HG03354 (cell line): ENCODE measurements at regions not wholly inside any gene's neighbourhood (a gene's known extent, or its start where the extent isn't known, plus 50 kb on each side); places are given as distances from the start of the nearest gene placed in this dataset.
A peak's percentile ranks its signal among the peaks of the same experiment; 100 is the strongest.
"Not testable (repeated sequence)": the region's sequence is repeated elsewhere in the genome, so short reads cannot be mapped to it uniquely, and the experiment has no call there.

Experiments
- ATAC-seq: cut with Tn5 transposase; IDR thresholded peaks from one replicate; pipeline ENCODE4 v1.9.1; 2021; ENCODE audit warnings: mild to moderate bottlenecking; ENCODE audit not compliant: unreplicated experiment, poor library complexity, severe bottlenecking

DNA sequence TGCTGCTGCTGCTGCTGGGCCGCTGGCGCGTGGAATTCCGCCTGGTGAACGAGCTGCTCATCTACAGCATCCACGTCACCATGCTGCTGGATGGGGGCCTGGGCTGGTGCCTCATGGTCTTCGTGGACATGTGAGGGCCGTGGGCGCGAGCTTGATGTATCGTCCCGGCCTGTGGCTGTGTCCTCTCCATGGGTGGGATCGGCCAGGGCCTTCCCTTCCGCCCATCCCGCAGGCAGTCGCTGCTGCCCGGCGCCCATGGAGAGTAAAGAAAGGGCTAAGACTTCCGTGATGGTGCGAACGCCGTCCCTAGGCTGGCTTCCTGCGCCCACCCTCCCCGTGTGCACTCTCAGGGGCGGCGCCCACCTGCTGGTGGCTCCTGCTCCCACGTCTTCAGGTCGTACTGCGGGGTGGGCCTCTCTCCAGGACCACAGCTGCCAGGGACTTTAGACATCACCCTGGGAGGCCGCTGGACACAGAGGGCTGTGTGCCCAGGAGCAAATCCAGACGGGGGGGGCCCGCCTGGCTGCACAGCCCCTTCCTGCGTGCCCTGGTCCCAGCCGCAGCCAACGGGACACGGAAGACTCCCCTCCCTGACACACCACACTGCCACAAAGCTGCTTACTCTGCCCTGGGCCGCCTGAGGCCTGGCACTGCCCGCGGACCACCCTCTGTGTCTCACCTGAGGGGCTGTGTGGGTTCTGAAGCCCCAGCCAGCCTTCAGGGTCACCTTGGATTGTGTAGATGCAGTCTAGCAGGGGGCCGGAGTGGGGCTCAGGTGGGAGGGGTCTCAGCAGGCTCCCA, 167.5 kb downstream of the SEPTIN7 start:
- no peak for ATAC-seq

GRCh38 chr7:35969066-35969465, 168.2 kb downstream of the SEPTIN7 start:
- ATAC-seq: no peak

GRCh38 chr7:35970458-35970857, 169.6 kb downstream of the SEPTIN7 start:
- no peak for ATAC-seq

- ATAC-seq: peak; percentile 61
These were observed 170.5 kb downstream of the SEPTIN7 start for GRCh38 chr7:35971133-35971891.

DNA sequence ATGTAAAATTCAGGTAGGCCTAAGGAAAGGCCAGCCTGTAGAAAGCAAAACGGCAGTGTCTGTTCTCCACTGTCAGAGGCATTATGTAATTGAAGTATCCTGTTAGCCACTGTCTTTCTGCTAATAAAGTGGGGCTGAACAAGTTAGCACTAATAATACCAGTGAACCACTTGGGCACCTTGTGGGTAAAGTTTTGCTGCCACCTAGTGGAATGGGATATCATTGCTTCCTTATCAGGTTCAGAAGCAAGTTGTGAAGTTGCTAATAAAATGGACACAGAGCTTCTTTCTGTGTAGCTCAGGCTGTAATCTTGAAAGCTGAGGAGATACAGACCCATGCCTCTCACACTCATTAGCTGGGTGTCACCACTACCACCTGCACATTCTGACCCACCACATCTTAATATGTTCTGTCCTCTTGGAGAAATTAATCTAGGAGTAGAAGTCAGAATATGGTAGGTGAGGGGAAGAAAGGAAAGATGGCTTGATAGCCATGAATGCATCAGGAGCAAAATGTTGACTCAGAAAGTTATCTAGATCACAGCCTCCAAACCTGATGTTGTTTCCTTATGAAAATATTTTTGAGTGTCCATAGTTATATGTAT, 175.1 kb downstream of the SEPTIN7 start:
- peak; percentile 89 for ATAC-seq

- not testable (repeated sequence) for ATAC-seq
These were observed 174.0 kb upstream of the EEPD1 start for GRCh38 chr7:35978816-35979640.

- ATAC-seq: no peak
These were observed 170.5 kb upstream of the EEPD1 start for GRCh38 chr7:35982600-35982999.

GRCh38 chr7:35983626-35984025, 169.4 kb upstream of the EEPD1 start:
- ATAC-seq: no peak

DNA sequence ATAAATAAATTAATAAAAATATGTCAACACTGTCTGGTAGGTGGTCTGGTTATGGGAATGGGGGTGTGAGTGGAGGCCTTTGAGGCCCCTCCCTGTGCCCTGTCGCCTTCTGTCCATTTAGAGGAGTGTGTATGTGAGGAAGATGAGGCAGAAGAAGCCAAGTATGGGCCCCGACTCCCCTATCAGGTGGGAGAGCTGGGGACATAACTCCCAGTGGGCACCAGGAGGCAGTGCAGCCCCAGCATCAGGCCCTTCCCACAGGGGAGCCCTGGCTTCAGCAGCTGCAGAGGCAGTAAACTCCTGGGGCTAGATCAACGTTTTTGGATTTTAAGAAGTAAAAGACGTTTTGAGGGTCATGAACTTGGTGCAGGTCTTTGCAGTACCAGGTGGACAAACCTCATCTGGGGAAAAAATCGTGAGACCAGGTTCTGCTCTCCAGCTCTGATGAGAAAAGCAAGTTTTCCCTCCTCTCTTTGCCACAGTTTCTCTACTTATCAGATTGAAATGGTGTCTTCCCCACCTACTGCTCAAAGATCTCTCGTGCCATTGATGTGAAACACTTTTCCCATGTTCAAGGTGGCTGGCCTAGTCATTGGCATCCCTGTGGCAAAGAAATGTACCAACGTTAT, 167.8 kb upstream of the EEPD1 start:
- peak; percentile 97 for ATAC-seq

GRCh38 chr7:35987016-35987415, 166.0 kb upstream of the EEPD1 start:
- no peak for ATAC-seq

DNA sequence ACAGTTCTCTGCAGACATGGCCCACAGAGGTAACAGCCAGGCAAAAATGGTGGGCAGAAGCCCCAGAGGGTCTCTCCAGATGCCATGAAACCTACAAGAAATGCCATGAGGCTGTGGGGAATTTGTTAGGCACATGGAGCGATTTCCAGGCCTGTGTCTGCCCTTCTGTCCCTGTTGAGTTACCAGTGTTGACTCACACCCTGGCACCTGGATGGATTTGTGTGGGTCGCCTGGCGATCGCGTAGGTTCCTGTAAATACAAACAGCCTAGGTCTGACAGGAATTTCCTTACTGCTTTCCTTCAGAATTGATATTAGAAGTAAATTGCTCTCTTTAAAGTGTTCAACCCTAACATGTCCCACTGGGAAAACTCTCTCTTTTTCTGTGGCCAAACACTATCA, 164.9 kb upstream of the EEPD1 start:
- no peak for ATAC-seq

- no peak for ATAC-seq
These were observed 164.2 kb upstream of the EEPD1 start for GRCh38 chr7:35988818-35989217.

DNA sequence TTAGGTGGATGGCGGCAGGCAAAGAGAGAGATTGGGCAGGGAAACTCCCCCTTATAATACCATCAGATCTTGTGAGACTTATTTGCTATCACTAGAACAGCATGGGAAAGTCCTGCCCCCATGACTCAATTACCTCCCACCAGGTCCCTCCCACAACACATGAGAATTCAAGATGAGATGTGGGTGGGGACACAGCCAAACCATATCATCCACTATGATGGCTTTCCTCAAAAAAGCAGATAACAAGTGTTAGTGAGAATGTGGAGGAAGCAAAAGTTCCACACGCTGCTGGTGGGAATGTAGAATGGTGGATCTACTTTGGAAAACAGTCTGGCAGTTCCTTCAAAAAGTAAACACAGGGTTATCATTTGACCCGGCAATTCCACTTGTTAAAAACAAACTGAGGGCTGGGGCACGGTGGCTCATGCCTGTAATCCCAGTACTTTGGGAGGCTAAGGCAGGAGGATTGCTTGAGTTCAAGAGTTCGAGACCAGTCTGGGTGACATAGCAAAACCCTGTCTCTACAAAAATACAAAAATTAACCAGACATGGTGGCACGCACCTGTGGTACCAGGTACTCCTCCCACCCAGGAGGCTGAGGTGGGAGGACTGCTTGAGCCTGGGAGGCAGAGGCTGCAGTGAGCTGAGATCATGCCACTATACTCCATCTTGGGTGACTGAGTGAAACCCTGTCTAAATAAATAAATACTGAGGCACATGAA, 161.4 kb upstream of the EEPD1 start:
- ATAC-seq: no peak

DNA sequence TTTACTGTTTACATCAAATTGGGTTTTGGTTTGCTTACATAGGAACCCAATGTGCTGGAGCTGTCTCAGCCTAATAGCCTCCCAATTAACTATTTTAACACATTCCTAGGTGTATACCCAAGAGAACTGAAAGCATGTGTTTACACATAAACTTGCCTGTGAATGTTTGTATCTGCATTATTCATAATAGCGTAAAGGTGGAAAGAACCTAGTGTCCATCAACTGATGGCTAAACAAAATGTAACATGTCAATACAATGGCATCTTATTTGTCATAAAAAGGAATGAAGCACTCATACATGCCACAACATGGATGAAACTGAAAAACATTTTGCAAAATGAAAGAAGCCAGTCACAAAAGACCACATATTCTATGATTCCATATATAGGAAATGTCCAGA, 160.6 kb upstream of the EEPD1 start:
- ATAC-seq: no peak

DNA sequence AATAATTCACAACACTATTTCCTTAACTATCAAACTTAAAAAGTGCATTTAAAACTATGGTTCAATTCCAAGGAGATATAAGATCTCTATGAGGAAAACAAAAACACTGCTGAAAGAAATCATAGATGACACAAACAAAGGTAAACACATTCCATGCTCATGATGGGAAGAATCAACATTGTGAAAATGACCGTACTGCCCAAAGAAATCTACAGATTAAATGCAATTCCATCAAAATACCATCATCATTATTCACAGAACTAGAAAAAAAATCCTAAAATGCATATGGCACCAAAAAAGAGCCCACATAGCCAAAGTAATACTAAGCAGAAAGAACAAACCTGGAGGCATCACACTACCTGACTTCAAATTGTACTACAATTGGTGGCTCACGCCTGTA, 159.9 kb upstream of the EEPD1 start:
- ATAC-seq: no peak

DNA sequence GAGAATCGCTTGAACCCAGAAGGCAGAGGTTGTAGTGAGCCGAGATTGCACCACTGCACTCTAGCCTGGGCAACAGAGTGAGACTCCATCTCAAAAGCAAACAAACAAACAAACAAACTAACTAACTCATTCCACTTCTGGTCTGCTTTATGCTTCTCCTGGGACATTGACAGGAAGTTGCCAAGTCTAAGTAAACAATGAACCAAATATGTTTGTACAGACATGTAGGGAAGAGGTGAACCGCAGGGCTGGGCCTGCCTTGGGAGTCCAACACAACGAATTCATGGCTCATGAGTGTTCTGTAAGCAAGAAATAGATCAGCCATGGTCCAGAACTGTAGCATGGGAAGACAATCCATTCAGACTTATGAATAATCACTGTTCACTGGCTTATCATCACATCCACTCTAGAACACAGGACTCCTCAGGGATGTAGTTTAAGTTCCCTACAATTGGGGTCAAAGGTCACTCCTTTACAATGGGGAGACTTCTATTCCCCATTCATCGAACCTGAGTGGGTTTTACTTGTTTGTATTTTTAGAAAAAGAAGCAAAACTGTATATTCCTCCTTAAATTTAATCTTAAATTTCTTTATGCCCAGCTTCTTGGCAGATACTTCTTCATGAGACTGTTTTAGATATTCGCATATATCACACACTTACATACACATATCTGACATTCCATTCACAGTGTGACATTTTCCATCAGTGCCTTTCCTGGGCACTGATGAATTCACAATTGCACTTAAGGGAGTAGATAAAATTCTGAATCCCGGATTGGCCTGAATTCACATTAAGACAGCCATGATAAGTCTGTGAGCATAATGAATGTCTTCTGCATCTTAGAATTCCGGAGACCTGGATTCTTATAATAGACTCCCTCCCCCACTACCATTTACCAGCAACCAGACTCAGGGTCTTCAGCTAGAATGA, 159.1 kb upstream of the EEPD1 start:
- ATAC-seq: no peak

- no peak for ATAC-seq
These were observed 157.7 kb upstream of the EEPD1 start for GRCh38 chr7:35995334-35995733.

DNA sequence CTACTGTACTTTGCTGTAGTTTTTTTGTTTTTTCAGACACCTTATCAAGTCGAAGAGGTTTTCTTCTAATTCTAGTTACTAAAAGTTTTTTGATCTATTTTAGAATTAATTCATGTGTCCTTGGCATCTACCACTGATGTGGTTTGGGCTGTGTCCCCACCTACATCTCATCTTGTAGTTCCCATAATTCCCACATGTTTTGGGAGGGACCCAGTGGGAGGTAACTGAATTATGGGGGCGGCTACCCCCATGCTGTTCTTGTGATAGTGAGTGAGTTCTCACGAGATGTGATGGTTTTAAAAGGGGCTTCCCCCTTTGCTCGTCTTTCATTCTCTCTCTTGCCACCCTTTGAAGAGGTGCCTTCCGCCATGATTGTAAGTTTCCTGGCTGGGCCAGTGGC, 154.6 kb upstream of the EEPD1 start:
- ATAC-seq: no peak
